ENCODE measurements at regions not wholly inside any gene's neighbourhood (a gene's known extent, or its start where the extent isn't known, plus 50 kb on each side); places are given as distances from the start of the nearest gene placed in this dataset.
"Not testable (repeated sequence)": the region's sequence is repeated elsewhere in the genome, so short reads cannot be mapped to it uniquely, and the experiment has no call there.

DNA sequence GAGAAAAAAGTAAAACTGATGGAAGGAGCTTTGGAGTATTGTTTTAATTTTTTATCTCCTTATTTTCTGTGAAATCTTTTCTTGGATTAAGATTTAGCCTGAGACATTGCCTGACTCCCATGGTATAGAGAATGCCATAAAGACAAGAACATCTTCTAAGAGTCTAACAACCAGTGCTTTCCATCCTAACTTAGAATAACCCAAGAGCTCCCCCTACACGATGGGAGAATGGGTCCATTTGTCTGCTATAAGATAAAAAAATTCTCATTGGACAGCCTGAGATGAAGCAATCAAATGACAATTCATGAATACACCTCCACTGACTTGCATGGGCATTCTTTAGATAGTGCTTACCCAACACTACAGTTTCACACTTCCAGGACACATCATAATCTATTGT, 478.1 kb downstream of the TTLL7 start:
- DNase-seq: no peak

- DNase-seq: no peak
Observed at GRCh38 chr1:83516369-83516768, 482.6 kb downstream of the TTLL7 start.

GRCh38 chr1:83515578-83516154, 483.3 kb downstream of the TTLL7 start:
- DNase-seq: no peak

GRCh38 chr1:83512373-83513193, 486.3 kb downstream of the TTLL7 start:
- no peak for DNase-seq

GRCh38 chr1:83511146-83511726, 487.7 kb downstream of the TTLL7 start:
- no peak for DNase-seq

DNA sequence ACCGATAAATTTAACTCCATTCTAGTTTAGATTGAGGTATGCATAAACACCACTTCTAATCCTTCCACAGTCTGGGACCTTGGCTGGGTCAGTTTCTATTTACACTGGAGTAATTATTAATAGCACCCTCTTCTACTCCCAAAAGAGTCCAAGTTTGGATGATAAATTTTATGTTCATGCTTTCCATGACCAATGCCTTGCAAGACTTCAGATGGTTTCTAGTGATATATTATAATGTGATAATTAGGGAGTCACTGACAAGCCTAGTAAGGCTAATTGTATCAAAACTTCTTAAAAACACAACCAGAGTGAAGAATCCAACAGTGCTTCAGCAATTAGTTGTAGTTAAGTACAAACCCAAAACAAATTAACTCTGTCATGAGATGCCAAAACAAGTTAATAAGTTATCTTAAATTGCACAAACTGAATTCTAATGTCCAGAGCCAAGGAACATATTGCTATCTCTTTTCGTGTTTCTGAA, 489.6 kb downstream of the TTLL7 start:
- no peak for DNase-seq

GRCh38 chr1:83508485-83509151, 490.3 kb downstream of the TTLL7 start:
- DNase-seq: no peak

DNA sequence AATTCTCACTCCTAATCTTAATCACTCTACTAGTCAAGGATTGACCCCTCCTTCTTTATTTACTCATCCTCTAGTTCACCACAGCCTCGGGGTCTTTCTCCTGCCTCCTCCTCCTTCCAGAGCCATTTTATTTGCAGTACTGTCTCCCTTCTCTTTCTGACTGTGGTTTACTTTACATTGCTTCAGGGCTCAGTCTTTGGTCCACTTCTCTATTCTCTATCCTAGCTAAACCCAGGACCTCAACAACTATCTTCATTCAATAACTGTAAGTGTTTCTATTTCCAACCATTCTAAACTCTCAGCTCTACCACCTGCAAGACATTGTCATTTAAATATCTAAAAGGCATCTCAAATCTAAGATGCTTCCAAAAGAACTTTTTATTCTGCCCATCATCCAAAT, 493.8 kb downstream of the TTLL7 start:
- DNase-seq: no peak

DNA sequence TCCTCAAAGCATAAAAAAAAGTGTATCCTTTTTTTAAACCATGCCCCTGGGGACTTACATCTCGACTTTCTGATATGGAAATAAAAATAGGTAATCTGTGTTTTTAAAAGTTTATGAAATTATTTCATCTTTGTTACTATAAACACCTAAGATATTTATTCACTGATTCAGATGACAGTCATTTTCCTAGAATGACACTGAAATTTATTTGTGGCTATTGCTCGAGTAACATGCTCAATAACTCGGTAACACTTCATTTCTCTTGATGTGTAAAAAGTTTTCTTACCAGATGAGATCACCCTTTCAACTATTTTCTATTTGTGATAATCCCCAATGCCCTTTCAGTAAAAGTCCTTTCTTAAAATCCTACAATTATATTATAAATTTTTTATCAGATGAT, 495.8 kb downstream of the TTLL7 start:
- DNase-seq: no peak

- DNase-seq: no peak
Observed at GRCh38 chr1:83500987-83501591, 497.8 kb downstream of the TTLL7 start.

- peak in 1 of 56 donors; percentile 7 for DNase-seq
Observed at GRCh38 chr1:83500531-83500930, 498.4 kb downstream of the TTLL7 start.

DNA sequence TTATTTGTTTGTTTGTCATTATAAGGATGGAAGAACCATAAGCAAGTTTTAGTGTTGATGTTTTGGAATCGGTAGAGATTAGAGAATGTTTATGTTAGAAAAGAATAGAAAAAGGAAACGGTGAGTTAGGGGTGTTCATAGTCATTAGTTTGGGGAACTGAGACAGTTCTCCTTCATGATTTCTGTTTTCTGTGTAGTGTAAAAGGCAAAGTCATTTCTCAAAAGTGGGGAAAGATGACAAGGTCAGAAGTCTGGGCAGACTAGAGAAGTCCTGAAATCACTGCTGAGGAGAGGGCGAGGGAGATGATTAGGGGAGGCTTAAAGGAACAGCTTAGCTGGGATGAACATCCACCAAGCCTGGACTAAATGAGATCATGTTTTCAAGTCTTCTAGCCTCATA, 498.9 kb downstream of the TTLL7 start:
- no peak for DNase-seq

DNA sequence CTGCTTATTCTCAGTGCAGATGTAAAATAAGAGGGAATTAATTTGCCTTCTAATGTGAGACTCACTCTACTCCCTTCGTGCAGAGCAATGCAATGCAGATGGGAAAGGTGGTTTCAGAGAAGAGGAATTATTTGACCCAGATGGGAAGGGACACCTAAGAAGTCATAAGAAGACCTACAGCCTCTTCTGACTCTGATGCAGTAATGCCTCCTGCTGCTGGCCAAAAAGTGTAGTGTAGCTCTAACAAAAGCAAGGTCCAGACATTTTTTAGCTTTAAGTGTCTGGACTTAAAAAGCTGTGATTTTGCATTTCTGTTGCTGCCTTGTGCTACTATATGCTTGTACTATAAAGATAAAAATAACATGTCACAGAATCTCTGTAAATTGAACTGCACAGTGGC, 501.4 kb downstream of the TTLL7 start:
- peak in 1 of 56 donors; percentile 6 for DNase-seq

- DNase-seq: no peak
Observed at GRCh38 chr1:83495560-83495959, 503.4 kb downstream of the TTLL7 start.

DNA sequence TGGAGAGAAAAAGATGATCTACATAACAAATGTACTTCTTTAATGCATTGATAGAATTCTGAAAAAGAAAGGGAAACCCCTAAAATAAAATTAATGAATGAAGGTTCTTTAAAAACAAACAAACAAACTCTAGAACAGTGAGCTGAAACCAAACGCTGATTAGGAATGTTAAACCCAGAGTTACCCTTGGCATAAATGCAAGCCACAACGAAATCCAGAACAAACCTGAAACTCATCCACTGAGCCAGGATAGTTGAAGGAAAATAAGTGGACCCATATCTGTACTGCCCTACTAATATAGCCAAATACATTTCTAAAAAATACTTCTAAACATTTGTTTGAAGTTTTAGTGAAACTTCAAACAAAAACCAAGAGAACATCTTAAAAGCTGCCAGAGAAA, 505.3 kb downstream of the TTLL7 start:
- DNase-seq: no peak

GRCh38 chr1:83491930-83492329, 507.0 kb downstream of the TTLL7 start:
- no peak for DNase-seq

DNA sequence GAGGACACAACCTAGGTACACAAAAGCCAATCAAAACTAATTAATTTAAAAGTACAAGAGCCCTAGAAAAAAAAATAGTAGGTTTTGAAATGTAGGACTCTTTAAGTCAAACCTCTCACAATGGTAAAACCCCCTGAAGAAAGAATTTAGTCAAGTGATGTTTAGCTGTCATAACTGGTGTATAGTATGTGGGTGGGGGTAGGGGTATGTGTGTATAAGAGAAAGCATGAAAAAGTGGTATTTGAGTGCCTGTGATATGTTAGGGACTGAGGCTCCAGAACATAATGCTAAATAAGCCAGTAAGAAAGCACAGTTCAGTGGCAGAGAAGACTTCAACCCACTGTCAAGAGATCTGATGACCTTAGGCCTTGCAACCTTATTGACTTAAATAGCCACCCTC, 507.9 kb downstream of the TTLL7 start:
- DNase-seq: no peak

DNA sequence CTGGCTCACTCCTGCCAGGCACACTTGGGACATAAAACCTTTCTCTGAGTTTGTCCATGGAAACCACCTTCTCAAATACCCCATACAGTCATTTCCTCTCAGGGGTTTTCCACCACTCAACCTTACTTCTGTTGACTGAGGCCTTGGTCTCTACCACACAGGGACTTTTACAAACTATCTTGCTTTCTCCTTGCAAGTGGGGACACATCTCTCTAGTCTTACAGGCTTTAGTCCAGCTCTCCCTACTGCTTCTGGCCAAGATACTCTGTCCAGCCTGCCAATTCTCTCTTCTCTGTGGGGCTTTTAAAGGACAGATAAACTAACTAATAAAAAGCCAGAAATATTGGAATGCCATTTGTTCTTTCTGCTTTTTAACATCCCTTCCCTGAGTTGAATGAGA, 510.8 kb downstream of the TTLL7 start:
- not testable (repeated sequence) for DNase-seq

GRCh38 chr1:83487460-83487859, 511.5 kb downstream of the TTLL7 start:
- DNase-seq: not testable (repeated sequence)

DNA sequence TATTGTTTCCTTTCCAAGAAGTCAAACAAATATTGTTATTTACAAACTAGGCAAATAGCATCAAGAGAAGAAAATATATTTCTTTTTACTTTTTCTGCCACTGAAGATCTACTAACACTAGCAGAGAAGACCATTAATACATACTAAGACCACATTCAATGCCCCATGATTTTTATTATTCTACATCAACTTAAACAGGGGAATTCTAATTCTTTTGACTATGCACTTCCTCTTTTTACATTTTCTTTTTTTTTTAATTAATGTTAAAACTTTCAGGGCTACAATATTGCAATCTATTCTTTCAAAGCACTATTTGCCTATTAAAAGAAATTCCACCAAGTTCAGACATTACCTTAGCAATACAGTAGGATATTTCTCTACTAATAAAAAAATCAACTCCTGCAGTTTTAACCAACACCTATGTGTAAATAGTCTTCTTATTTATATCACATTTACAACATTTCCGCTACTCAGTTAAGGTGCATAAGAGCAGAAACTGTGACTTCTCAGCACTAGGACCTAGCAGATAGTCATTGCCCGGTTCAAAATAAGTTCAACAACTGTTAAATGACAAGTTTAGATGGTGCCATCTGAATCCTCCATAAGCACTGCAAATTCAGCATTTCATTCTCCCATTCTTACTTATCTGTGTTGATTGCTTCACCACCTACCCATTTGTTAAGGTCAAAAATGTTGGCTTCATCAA, 513.5 kb downstream of the TTLL7 start:
- not testable (repeated sequence) for DNase-seq

GRCh38 chr1:83481284-83481683, 517.6 kb downstream of the TTLL7 start:
- DNase-seq: not testable (repeated sequence)

All from amygdala (tissue), 56 donors.